Lower leg skin (tissue), 3 donors: ENCODE measurements at regions not wholly inside any gene's neighbourhood (a gene's known extent, or its start where the extent isn't known, plus 50 kb on each side); places are given as distances from the start of the nearest gene placed in this dataset.
"Not testable (repeated sequence)": the region's sequence is repeated elsewhere in the genome, so short reads cannot be mapped to it uniquely, and the experiment has no call there.

Experiments
- DNase-seq, 2 donors: peaks; one replicate each; pipeline ENCODE4 v3.0.0-alpha.2; 2019; ENCODE audit warnings: low spot score in 2 of 2
- H3K4me3 ChIP-seq: fragments of 200-600 bp; sonication (generic); 2 replicates; pipeline ENCODE4 v1.5.1; 2017; ENCODE audit warnings: mild to moderate bottlenecking, low read depth; ENCODE audit not compliant: poor library complexity, severe bottlenecking
- WGBS, 2 donors: methylation state at CpG; one replicate each; pipeline ENCODE4 v1.1.5; 2018; 5-methylcytosine and 5-hydroxymethylcytosine counted together
- intact Hi-C: fragments of 100-400 bp; cut with DNase I; formaldehyde crosslinking; loops from one replicate; pipeline ENCODE4 v1.15.0; 2023; ENCODE audit warnings: low total_unique reads

DNA sequence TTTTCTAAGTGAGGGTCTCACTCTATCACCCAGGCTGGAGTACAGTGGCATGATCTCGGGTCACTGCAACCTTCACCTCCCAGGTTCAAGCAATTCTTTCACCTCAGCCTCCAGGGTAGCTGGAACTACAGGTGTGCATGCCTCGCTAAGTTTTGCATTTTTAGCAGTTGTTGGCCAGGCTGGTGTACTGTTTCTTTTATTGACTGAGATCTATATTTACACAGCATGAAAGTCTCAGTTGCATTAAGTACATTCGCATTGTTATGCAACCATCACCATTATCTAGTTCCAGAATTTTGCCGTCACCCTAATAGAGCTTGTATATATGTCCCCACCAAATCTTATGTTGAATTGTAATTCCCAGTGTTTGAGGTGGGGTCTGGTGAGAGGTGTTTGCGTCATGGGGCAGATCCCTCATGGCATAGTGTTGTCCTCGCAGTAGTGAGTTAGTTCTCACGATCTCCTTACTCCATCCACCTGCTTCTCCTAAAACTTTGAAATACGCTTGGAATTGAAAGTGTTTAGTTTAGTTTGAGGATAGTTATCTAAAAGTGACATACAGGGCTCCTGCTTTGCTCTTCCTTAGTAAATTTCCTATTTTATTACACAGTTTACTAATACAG lies 101.3 kb downstream of the SYT15B start:
- 84 to 86% methylated on average over 4 of the region's 8 CpGs for WGBS, 2 donors
- intact Hi-C loops, H3K4me3 ChIP-seq, DNase-seq: not testable (repeated sequence)

DNA sequence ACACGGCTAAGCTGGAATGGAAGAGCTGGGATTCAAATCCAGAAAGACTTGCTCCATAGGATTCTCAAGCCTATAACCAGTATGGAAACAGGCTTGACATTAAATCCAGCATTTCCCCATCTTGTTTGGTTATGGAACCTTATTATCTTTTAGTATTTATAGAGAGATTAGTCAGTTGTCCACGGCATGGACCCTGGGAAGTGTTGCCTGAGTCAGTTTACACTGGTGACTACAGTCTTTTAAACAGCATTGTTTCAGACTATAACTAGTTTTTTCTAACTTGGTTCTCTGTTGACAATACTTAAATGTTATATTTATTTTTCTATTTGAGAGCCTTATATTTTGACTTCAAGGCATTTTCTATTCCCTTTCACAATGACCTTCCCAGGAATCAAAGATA lies 106.7 kb downstream of the SYT15B start:
- DNase-seq, intact Hi-C loops, H3K4me3 ChIP-seq: not testable (repeated sequence)
- no CpG with 5 or more reads among the region's 2 CpGs for WGBS, 2 donors

DNA sequence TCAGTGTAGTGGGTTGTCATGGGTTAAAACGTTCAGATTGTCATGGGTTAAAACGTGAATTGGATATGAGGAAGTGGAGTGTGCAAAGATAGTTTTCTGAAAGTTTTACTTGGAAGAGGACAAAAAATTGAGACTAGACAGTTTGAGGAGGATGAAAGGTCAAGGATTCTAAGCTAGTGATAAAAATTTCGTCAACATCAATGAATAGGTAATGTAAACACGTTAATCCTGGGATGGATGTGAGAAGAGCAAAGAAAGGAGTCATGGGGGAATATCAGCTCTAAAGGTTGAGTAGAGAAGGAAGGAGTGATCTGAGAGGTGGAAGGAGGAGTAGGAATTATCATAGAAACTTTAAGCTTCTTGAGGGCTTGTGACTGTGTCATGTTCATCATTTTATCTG lies 109.2 kb downstream of the SYT15B start:
- DNase-seq, intact Hi-C loops, H3K4me3 ChIP-seq: not testable (repeated sequence)
- WGBS, 2 donors, result 64 to 69% methylated on average over 3 to 4 of the region's 4 CpGs

- WGBS, 2 donors, result 83 to 100% methylated on average over 1 of the region's 2 CpGs
- H3K4me3 ChIP-seq, DNase-seq, intact Hi-C loops: not testable (repeated sequence)
Observed at GRCh38 chr10:47648594-47648993, 114.8 kb downstream of the SYT15B start.

- intact Hi-C loops, DNase-seq, H3K4me3 ChIP-seq: not testable (repeated sequence)
- 69 to 70% methylated on average over 3 of the region's 3 CpGs for whole genome bisulfite sequencing, 2 donors
Observed at GRCh38 chr10:47647523-47648101, 115.8 kb downstream of the SYT15B start.

GRCh38 chr10:47646686-47647273 lies 116.6 kb downstream of the SYT15B start:
- 2 to 4% methylated on average over 2 of the region's 2 CpGs for WGBS, 2 donors
- H3K4me3 ChIP-seq, intact Hi-C loops: not testable (repeated sequence)
- DNase-seq, result peak in 1 of 2 donors; percentile 19

DNA sequence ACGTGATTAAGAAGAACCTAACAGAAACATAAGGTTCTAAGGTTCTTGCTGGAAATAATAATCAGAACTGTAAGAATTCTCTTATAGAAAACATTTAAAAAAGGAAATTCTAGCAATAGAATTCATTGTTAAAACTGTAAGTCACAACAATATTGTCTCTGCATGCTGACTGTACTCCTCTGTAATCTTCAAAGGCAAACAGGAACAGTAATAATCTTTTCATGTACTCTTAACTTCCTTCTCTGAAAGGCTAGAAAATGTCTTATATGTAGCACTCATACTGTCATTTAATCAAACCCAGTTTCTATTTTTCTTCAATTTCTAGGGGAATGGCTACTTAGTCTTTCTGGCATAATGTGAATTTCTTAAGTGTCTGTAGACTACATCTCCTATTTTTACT lies 103.5 kb upstream of the AGAP9 start:
- WGBS, 2 donors, result 100% methylated on average over 1 of the region's 1 CpG
- DNase-seq, intact Hi-C loops, H3K4me3 ChIP-seq: not testable (repeated sequence)

DNA sequence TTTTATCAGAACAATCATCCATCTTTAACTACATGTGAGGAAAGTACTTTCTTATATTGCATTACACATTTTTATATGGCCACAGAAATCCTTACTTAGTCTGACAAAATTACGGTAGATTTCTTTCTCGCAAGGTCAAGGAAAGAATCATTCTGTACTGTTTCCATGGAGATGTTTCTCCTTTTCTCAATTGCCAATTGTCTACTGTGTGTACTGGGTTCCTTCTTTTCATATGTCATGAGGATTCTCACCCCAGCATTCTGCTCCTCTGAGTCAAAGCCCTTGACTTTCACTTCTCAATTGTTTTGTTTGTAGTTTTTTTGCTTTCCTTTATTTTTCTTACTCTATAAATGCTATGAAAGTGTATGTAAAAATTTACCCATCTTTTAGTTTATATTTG lies 99.3 kb upstream of the AGAP9 start:
- 71 to 84% methylated on average over 2 of the region's 2 CpGs for WGBS, 2 donors
- H3K4me3 ChIP-seq, intact Hi-C loops, DNase-seq: not testable (repeated sequence)

- 53 to 62% methylated on average over 3 of the region's 3 CpGs for WGBS, 2 donors
- peak in 1 of 2 donors; percentile 25 for DNase-seq
- intact Hi-C loops, H3K4me3 ChIP-seq: not testable (repeated sequence)
Observed at GRCh38 chr10:47619300-47620012, 96.0 kb upstream of the AGAP9 start.

GRCh38 chr10:47609311-47609710 lies 85.9 kb upstream of the AGAP9 start:
- H3K4me3 ChIP-seq, DNase-seq, intact Hi-C loops: not testable (repeated sequence)
- WGBS, 2 donors, result 69% methylated on average over 1 of the region's 3 CpGs; no CpG with 5 or more reads in 1 of the 2 donors

DNA sequence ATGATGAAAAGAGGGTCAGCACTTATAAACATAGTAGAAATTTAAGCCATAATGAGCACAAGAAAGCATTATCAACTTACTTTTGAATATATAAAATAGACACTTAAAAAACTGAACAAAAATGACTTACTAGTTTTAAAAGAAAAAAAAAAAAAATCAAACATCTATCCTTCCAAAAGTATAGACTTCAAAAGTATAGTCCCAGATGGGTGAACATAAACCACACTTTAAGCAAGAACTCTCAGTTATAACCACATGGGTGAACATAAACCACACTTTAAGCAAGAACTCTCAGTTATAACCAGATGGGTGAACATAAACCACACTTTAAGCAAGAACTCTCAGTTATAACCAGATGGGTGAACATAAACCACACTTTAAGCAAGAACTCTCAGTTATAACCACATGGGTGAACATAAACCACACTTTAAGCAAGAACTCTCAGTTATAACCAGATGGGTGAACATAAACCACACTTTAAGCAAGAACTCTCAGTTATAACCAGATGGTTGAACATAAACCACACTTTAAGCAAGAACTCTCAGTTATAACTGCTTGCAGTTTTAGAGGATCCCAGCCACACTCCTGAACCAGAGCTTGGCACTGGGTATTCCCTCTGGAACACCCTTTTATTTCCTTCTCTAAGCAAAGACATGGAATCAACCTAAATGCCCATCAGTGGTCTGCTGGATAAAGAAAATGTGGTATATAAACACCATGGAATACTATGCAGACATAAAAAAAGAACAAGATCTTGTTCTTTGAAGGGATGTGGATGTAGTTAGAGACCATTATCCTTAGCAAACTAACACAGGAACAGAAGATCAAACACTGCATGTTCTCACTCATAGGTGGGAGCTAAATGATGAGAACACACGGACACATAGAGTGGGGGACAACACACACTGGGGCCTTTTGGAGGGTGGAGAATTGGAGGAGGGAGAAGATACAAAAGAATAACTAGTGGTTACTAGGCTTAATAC lies 82.6 kb upstream of the AGAP9 start:
- DNase-seq, H3K4me3 ChIP-seq, intact Hi-C loops: not testable (repeated sequence)
- 80% methylated on average over 1 of the region's 1 CpG; no CpG with 5 or more reads in 1 of the 2 donors for WGBS, 2 donors

DNA sequence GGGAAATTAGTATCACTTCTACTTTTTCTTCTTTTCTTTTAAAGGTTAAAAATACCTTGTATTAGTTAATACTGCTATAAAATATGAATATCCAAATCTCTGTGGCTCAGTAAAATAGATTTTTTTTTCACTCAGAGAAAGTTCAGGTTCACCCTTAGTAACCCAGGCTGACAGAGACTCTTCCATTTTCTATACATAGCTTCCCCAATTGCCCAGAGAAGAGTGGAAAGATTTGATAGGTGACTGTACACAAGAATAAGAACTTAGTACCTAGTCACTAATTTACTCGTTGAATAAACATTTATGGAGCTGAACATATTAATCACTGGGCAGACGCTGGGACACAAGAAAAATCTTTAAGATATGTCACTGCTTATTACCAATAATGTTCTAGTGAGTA lies 77.2 kb upstream of the AGAP9 start:
- DNase-seq, H3K4me3 ChIP-seq, intact Hi-C loops: not testable (repeated sequence)
- 81 to 84% methylated on average over 2 of the region's 2 CpGs for WGBS, 2 donors

GRCh38 chr10:47600127-47600526 lies 76.7 kb upstream of the AGAP9 start:
- WGBS, 2 donors, result 63 to 80% methylated on average over 1 to 15 of the region's 15 CpGs
- H3K4me3 ChIP-seq, DNase-seq, intact Hi-C loops: not testable (repeated sequence)

GRCh38 chr10:47599657-47600056 lies 76.2 kb upstream of the AGAP9 start:
- 77 to 81% methylated on average over 11 to 16 of the region's 16 CpGs for WGBS, 2 donors
- H3K4me3 ChIP-seq, DNase-seq, intact Hi-C loops: not testable (repeated sequence)
